HepG2 (cell line): ENCODE measurements at regions not wholly inside any gene's neighbourhood (a gene's known extent, or its start where the extent isn't known, plus 50 kb on each side); places are given as distances from the start of the nearest gene placed in this dataset.

Experiments used
- CAMTA2 ChIP-seq: sonication (generic); formaldehyde crosslinking; IDR thresholded peaks from 2 replicates; pipeline ENCODE4 v1.4.0; 2020; ENCODE audit warnings: mild to moderate bottlenecking, missing genetic modification reagents, borderline replicate concordance
- ERF ChIP-seq: IDR thresholded peaks from 2 replicates; pipeline ENCODE4 v1.6.1; 2018; ENCODE audit warnings: missing biosample characterization, missing genetic modification reagents
- JUN ChIP-seq: sonication (generic); formaldehyde crosslinking; IDR thresholded peaks from 2 replicates; pipeline ENCODE4 v1.4.0; 2020; ENCODE audit warnings: mild to moderate bottlenecking, missing genetic modification reagents
- KLF16 ChIP-seq, 2 experiments: sonication (generic) in 1 of 2; formaldehyde crosslinking in 1 of 2; IDR thresholded peaks; 2 replicates each; pipeline versions ENCODE4 v1.6.1 to v1.8.0; 2016 to 2023; ENCODE audit warnings: missing genetic modification reagents in 2 of 2, missing compliant biosample characterization in 1 of 2
- MTA1 ChIP-seq: sonication (generic); formaldehyde crosslinking; IDR thresholded peaks from 2 replicates; pipeline ENCODE4 v1.4.0; 2020; ENCODE audit warnings: missing genetic modification reagents, mild to moderate bottlenecking, borderline replicate concordance
- NBN ChIP-seq: fragments of 450-650 bp; conservative IDR thresholded peaks from 2 replicates; pipeline ENCODE4 v1.6.1; 2017
- NR1H2 ChIP-seq: sonication (generic); formaldehyde crosslinking; IDR thresholded peaks from 2 replicates; pipeline ENCODE4 v1.8.1; 2022; ENCODE audit warnings: low read depth, missing genetic modification reagents, borderline replicate concordance
- NR2F1 ChIP-seq, 2 experiments: fragments of 450-650 bp in 1 of 2; formaldehyde crosslinking in 1 of 2; IDR thresholded peaks; 2 replicates each; pipeline versions ENCODE4 v1.5.0 to v1.6.1; 2016 to 2020; ENCODE audit warnings: mild to moderate bottlenecking in 1 of 2, missing compliant biosample characterization in 1 of 2, missing genetic modification reagents in 1 of 2, moderate library complexity in 1 of 2
- RBAK ChIP-seq: sonication (generic); formaldehyde crosslinking; IDR thresholded peaks from 2 replicates; pipeline ENCODE4 v1.5.1; 2020; ENCODE audit warnings: mild to moderate bottlenecking, missing genetic modification reagents
- REL ChIP-seq: sonication (generic); formaldehyde crosslinking; conservative IDR thresholded peaks from 2 replicates; pipeline ENCODE4 v1.8.0; 2022; ENCODE audit warnings: mild to moderate bottlenecking, missing genetic modification reagents, moderate library complexity
- RFX3 ChIP-seq: IDR thresholded peaks from 2 replicates; pipeline ENCODE4 v1.6.1; 2016; ENCODE audit warnings: missing biosample characterization, missing genetic modification reagents
- RXRA ChIP-seq: sonication (generic); formaldehyde crosslinking; IDR thresholded peaks from 2 replicates; pipeline ENCODE4 v1.5.1; 2020; ENCODE audit warnings: missing genetic modification reagents
- SALL2 ChIP-seq: sonication (generic); formaldehyde crosslinking; IDR thresholded peaks from 2 replicates; pipeline ENCODE4 v1.8.1; 2023; ENCODE audit warnings: mild to moderate bottlenecking, missing genetic modification reagents, inconsistent platforms
- XBP1 ChIP-seq: sonication (generic); formaldehyde crosslinking; IDR thresholded peaks from 2 replicates; pipeline ENCODE4 v1.5.0; 2020; ENCODE audit warnings: missing genetic modification reagents
- ZNF572 ChIP-seq: sonication (generic); formaldehyde crosslinking; IDR thresholded peaks from 2 replicates; pipeline ENCODE4 v1.5.1; 2020; ENCODE audit warnings: mild to moderate bottlenecking, missing genetic modification reagents
- ZNF660 ChIP-seq: sonication (generic); formaldehyde crosslinking; IDR thresholded peaks from 2 replicates; pipeline ENCODE4 v1.5.1; 2020; ENCODE audit warnings: mild to moderate bottlenecking, low read depth, missing genetic modification reagents, borderline replicate concordance
- ZNF749 ChIP-seq: sonication (generic); formaldehyde crosslinking; IDR thresholded peaks from 2 replicates; pipeline ENCODE4 v1.8.0; 2022; ENCODE audit warnings: mild to moderate bottlenecking, missing genetic modification reagents, moderate library complexity, borderline replicate concordance
- TF ChIP-seq, protein P1 (sequence below): sonication (generic); formaldehyde crosslinking; IDR thresholded peaks from 2 replicates; pipeline ENCODE4 v1.4.0; 2020; ENCODE audit warnings: missing genetic modification reagents
- TF ChIP-seq, protein P2 (sequence below): sonication (generic); formaldehyde crosslinking; IDR thresholded peaks from 2 replicates; pipeline ENCODE4 v1.5.0; 2020; ENCODE audit warnings: mild to moderate bottlenecking, low read depth, missing genetic modification reagents, borderline replicate concordance
- TF ChIP-seq, protein P3 (sequence below): sonication (generic); formaldehyde crosslinking; IDR thresholded peaks from 2 replicates; pipeline ENCODE4 v1.5.0; 2020; ENCODE audit warnings: missing genetic modification reagents
- TF ChIP-seq, protein P4 (sequence below): sonication (generic); formaldehyde crosslinking; conservative IDR thresholded peaks from 2 replicates; pipeline ENCODE4 v1.5.0; 2020; ENCODE audit warnings: missing genetic modification reagents
- TF ChIP-seq, protein P5 (sequence below): sonication (generic); formaldehyde crosslinking; IDR thresholded peaks from 2 replicates; pipeline ENCODE4 v1.8.0; 2022; ENCODE audit warnings: missing genetic modification reagents, mild to moderate bottlenecking, borderline replicate concordance

DNA sequence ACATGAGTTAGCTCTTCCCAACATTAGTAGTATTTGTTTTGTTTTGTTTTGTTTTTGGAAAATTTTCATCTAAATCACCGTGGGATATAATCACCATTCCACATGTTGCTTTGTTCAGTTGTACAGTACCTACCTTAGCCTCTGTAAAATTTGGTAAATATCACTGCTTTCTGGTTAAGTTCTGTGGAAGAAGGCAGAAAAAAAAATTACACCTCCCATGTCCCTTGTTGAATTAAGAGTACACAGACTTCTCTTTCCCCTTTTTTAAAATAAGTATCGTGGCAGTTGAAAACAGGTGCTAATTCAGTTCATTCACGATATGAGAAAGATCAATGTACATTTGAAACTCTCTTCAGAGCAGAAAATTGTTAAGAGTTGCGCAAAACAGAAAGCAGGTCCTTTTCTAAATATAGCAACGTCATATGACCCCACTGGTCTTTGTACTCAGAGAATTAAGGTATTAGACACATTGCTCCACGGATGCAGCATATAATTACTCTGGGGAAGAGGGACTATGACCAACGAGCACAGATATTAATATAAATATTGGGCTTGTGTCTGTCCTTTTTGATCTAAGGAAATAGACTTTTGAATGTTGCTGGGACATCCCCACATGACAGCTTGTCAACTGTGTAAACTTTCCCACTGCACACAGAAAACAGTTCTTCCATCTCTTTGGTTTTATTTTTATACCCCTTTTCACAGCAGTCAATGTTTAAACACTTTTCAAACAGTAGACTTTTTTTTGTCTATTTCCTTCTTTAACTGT is 58.6 kb upstream of the ZNF217 start (continued):
- TF ChIP-seq ZNF749 (CRISPR knock-in tag) (no peak), SALL2 (no peak), REL (CRISPR knock-in tag) (no peak), NR1H2 (CRISPR knock-in tag) (no peak), ZNF572 (CRISPR knock-in tag) (no peak), KLF16 (CRISPR knock-in tag; IDR thresholded peaks at IDR 0.05) (peak in 1 of 2 experiments; percentile 79; a peak in 2 of 4 replicates), JUN (CRISPR knock-in tag) (peak; percentile 80; the same call in 1 of the 2 replicates), MTA1 (CRISPR knock-in tag) (peak; percentile 24; the same call in 1 of the 2 replicates), NBN (no peak), CAMTA2 (no peak), RBAK (CRISPR knock-in tag) (no peak), RFX3 (peak; percentile 58), ERF (CRISPR knock-in tag) (peak; percentile 84), ZNF660 (CRISPR knock-in tag) (no peak), RXRA (CRISPR knock-in tag) (no peak; the same call in 1 of the 2 replicates), NR2F1 (CRISPR knock-in tag; IDR thresholded peaks at IDR 0.05) (no peak), XBP1 (CRISPR knock-in tag) (0 out of 2 replicates have a peak, but pooled peaks have one; percentile 16)
- TF ChIP-seq, protein P1, sequence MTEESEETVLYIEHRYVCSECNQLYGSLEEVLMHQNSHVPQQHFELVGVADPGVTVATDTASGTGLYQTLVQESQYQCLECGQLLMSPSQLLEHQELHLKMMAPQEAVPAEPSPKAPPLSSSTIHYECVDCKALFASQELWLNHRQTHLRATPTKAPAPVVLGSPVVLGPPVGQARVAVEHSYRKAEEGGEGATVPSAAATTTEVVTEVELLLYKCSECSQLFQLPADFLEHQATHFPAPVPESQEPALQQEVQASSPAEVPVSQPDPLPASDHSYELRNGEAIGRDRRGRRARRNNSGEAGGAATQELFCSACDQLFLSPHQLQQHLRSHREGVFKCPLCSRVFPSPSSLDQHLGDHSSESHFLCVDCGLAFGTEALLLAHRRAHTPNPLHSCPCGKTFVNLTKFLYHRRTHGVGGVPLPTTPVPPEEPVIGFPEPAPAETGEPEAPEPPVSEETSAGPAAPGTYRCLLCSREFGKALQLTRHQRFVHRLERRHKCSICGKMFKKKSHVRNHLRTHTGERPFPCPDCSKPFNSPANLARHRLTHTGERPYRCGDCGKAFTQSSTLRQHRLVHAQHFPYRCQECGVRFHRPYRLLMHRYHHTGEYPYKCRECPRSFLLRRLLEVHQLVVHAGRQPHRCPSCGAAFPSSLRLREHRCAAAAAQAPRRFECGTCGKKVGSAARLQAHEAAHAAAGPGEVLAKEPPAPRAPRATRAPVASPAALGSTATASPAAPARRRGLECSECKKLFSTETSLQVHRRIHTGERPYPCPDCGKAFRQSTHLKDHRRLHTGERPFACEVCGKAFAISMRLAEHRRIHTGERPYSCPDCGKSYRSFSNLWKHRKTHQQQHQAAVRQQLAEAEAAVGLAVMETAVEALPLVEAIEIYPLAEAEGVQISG (CRISPR knock-in tag), result peak; percentile 29; the same call in 1 of the 2 replicates
- TF ChIP-seq, protein P2, sequence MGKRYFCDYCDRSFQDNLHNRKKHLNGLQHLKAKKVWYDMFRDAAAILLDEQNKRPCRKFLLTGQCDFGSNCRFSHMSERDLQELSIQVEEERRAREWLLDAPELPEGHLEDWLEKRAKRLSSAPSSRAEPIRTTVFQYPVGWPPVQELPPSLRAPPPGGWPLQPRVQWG (CRISPR knock-in tag), result no peak
- TF ChIP-seq, protein P3, sequence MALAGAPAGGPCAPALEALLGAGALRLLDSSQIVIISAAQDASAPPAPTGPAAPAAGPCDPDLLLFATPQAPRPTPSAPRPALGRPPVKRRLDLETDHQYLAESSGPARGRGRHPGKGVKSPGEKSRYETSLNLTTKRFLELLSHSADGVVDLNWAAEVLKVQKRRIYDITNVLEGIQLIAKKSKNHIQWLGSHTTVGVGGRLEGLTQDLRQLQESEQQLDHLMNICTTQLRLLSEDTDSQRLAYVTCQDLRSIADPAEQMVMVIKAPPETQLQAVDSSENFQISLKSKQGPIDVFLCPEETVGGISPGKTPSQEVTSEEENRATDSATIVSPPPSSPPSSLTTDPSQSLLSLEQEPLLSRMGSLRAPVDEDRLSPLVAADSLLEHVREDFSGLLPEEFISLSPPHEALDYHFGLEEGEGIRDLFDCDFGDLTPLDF (CRISPR knock-in tag), result peak; percentile 42; the same call in 1 of the 2 replicates
- TF ChIP-seq, protein P4, sequence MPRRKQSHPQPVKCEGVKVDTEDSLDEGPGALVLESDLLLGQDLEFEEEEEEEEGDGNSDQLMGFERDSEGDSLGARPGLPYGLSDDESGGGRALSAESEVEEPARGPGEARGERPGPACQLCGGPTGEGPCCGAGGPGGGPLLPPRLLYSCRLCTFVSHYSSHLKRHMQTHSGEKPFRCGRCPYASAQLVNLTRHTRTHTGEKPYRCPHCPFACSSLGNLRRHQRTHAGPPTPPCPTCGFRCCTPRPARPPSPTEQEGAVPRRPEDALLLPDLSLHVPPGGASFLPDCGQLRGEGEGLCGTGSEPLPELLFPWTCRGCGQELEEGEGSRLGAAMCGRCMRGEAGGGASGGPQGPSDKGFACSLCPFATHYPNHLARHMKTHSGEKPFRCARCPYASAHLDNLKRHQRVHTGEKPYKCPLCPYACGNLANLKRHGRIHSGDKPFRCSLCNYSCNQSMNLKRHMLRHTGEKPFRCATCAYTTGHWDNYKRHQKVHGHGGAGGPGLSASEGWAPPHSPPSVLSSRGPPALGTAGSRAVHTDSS (CRISPR knock-in tag), result no peak
- TF ChIP-seq, protein P5, sequence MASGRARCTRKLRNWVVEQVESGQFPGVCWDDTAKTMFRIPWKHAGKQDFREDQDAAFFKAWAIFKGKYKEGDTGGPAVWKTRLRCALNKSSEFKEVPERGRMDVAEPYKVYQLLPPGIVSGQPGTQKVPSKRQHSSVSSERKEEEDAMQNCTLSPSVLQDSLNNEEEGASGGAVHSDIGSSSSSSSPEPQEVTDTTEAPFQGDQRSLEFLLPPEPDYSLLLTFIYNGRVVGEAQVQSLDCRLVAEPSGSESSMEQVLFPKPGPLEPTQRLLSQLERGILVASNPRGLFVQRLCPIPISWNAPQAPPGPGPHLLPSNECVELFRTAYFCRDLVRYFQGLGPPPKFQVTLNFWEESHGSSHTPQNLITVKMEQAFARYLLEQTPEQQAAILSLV (CRISPR knock-in tag), result no peak
